A673 (cell line): ENCODE measurements at regions not wholly inside any gene's neighbourhood (a gene's known extent, or its start where the extent isn't known, plus 50 kb on each side); places are given as distances from the start of the nearest gene placed in this dataset.

Experiments
- BruUV-seq: library from RNA; stranded (reverse); fragments of 400-500 nt; replicated peaks from 2 replicates; lab custom pipeline; 2021; lab: Mats Ljungman, UMichigan
- CTCF ChIA-PET: fragments of 300-600 bp; sonication (Branson Sonifier 250); formaldehyde crosslinking; loops from one replicate; lab custom pipeline; 2022; ENCODE audit warnings: antibody characterized with exemption; lab: Charles Lee
- POLR2A ChIA-PET: fragments of 300-600 bp; sonication (Branson Sonifier 250); formaldehyde crosslinking; loops from one replicate; lab custom pipeline; 2022; ENCODE audit warnings: antibody characterized with exemption; ENCODE audit not compliant: low non-redundant PET; lab: Charles Lee
- DNase-seq: peaks from one replicate; pipeline ENCODE4 v3.0.0-alpha.2; 2015; ENCODE audit warnings: low spot score
- H3K27ac ChIP-seq: fragments of 200-600 bp; sonication (generic); 2 replicates; pipeline ENCODE4 v1.5.1; 2016; ENCODE audit warnings: mixed run types, low read depth, mild to moderate bottlenecking, mixed read lengths, antibody characterized with exemption, low read length; ENCODE audit not compliant: poor library complexity, severe bottlenecking
- H3K27me3 ChIP-seq: fragments of 200-600 bp; sonication (generic); replicated peaks from 2 replicates; pipeline ENCODE4 v1.6.1; 2017; ENCODE audit warnings: mixed run types, low read depth, mild to moderate bottlenecking, mixed read lengths, antibody characterized with exemption, low read length; ENCODE audit not compliant: insufficient read depth, poor library complexity
- H3K36me3 ChIP-seq: fragments of 200-600 bp; sonication (generic); 2 replicates; pipeline ENCODE4 v1.6.1; 2016; ENCODE audit warnings: mixed run types, mild to moderate bottlenecking, mixed read lengths, antibody characterized with exemption, low read length; ENCODE audit not compliant: insufficient read depth, poor library complexity, severe bottlenecking
- H3K4me1 ChIP-seq: fragments of 200-600 bp; sonication (generic); 2 replicates; pipeline ENCODE4 v1.6.1; 2017; ENCODE audit warnings: mixed run types, mild to moderate bottlenecking, mixed read lengths, antibody characterized with exemption, low read length; ENCODE audit not compliant: insufficient read depth, poor library complexity, severe bottlenecking
- H3K4me3 ChIP-seq: fragments of 200-600 bp; sonication (generic); 2 replicates; pipeline ENCODE4 v1.5.1; 2016; ENCODE audit warnings: low read depth, mixed run types, mild to moderate bottlenecking, mixed read lengths, low read length; ENCODE audit not compliant: poor library complexity, severe bottlenecking
- H3K9me3 ChIP-seq: fragments of 200-600 bp; sonication (generic); 2 replicates; pipeline ENCODE4 v1.6.1; 2016; ENCODE audit warnings: mixed run types, low read depth, mild to moderate bottlenecking, mixed read lengths, antibody characterized with exemption, low read length; ENCODE audit not compliant: poor library complexity, severe bottlenecking
- CTCF ChIP-seq: fragments of 300-800, 200-600 bp; sonication (generic); conservative IDR thresholded peaks from 2 replicates; pipeline ENCODE4 v1.5.1; 2017; ENCODE audit warnings: low read depth, mild to moderate bottlenecking, antibody characterized with exemption, low read length, moderate library complexity, mixed read lengths
- EZH2 ChIP-seq: fragments of 200-600 bp; sonication (generic); IDR thresholded peaks from 2 replicates; pipeline ENCODE4 v1.6.1; 2017; ENCODE audit warnings: borderline replicate concordance, low read depth, mild to moderate bottlenecking, mixed read lengths, antibody characterized with exemption, low read length; ENCODE audit not compliant: poor library complexity, severe bottlenecking
- intact Hi-C: fragments of 100-400 bp; cut with micrococcal nuclease; formaldehyde crosslinking; loops from one replicate; pipeline ENCODE4 v1.10.0; 2022; ENCODE audit not compliant: unreplicated experiment

GRCh38 chr9:104286799-104287198 is 192.7 kb downstream of the SMC2 start:
- BruUV-seq: no TSS peak
- H3K4me1 ChIP-seq: no peaks in the 10 kb centered on the region
- no peaks in the 10 kb centered on the region for H3K36me3 ChIP-seq
- ChIA-PET CTCF (no interaction called here), POLR2A (no interaction called here)
- TF ChIP-seq EZH2: no peak
- TF ChIP-seq CTCF: no peak
- H3K4me3 ChIP-seq: no peak overlapping the region
- intact Hi-C loops: no loop called here
- H3K27me3 ChIP-seq: no peaks in the 10 kb centered on the region
- H3K9me3 ChIP-seq: no peaks in the 10 kb centered on the region
- no peak overlapping the region for H3K27ac ChIP-seq
- DNase-seq: no peak

GRCh38 chr9:104287253-104287878 is 193.3 kb downstream of the SMC2 start:
- intact Hi-C loops: no loop called here
- Histone ChIP-seq H3K36me3 (no peaks in the 10 kb centered on the region), H3K4me1 (no peaks in the 10 kb centered on the region), H3K4me3 (no peak overlapping the region), H3K27me3 (no peaks in the 10 kb centered on the region), H3K9me3 (no peaks in the 10 kb centered on the region), H3K27ac (no peak overlapping the region)
- TF ChIP-seq CTCF (no peak), EZH2 (no peak)
- no TSS peak for BruUV-seq
- DNase-seq: no peak
- POLR2A ChIA-PET: no interaction called here
- CTCF ChIA-PET: no interaction called here

GRCh38 chr9:104293877-104294276 is 199.8 kb downstream of the SMC2 start:
- no peak for DNase-seq
- Histone ChIP-seq H3K27ac (no peak overlapping the region), H3K4me3 (no peak overlapping the region), H3K27me3 (no peaks in the 10 kb centered on the region), H3K9me3 (no peaks in the 10 kb centered on the region), H3K36me3 (no peaks in the 10 kb centered on the region), H3K4me1 (no peaks in the 10 kb centered on the region)
- CTCF ChIA-PET: no interaction called here
- POLR2A ChIA-PET: no interaction called here
- BruUV-seq: no TSS peak
- TF ChIP-seq CTCF (no peak), EZH2 (no peak)
- intact Hi-C loops: no loop called here
